Endothelial cell of umbilical vein (primary cell): ENCODE measurements at regions not wholly inside any gene's neighbourhood (a gene's known extent, or its start where the extent isn't known, plus 50 kb on each side); places are given as distances from the start of the nearest gene placed in this dataset.

ENCODE experiments used
- BruUV-seq: library from RNA; stranded (reverse); fragments of 400-500 nt; replicated peaks from 2 replicates; lab custom pipeline; 2021; lab: Mats Ljungman, UMichigan
- CTCF ChIA-PET: fragments of 300-600, 350-600 bp; sonication (Branson Sonifier 250); formaldehyde crosslinking; loops from one replicate; lab custom pipeline; 2021; ENCODE audit warnings: antibody characterized with exemption, inconsistent platforms; lab: Charles Lee
- POLR2A ChIA-PET: fragments of 300-600, 350-600 bp; sonication (Branson Sonifier 250); formaldehyde crosslinking; loops from one replicate; lab custom pipeline; 2021; ENCODE audit warnings: antibody characterized with exemption, inconsistent platforms; lab: Charles Lee
- DNase-seq: peaks from one replicate; pipeline ENCODE4 v3.0.0-alpha.2; 2011; ENCODE audit warnings: low read depth, low spot score
- FAIRE-seq: peaks from 2 replicates; lab custom pipeline; 2011; peaks lifted over from hg19 to GRCh38; lab: Jason Lieb, UNC
- H2AFZ ChIP-seq: 2 replicates; pipeline ENCODE4 v1.6.0; 2012; ENCODE audit warnings: low read depth, low read length, control low read depth, inconsistent platforms
- H3K27ac ChIP-seq: 2 replicates; pipeline ENCODE4 v1.5.1; 2011; ENCODE audit warnings: low read depth, mild to moderate bottlenecking, control low read depth, low read length, moderate library complexity; ENCODE audit not compliant: insufficient read depth
- H3K27me3 ChIP-seq, 2 experiments: 2 replicates each; pipeline versions ENCODE4 v1.6.0 to v1.6.1; 2011; ENCODE audit warnings: low read length in 2 of 2, mixed read lengths in 1 of 2; ENCODE audit not compliant: control insufficient read depth in 2 of 2, insufficient read depth in 2 of 2
- H3K36me3 ChIP-seq, 2 experiments: 2 replicates in 1 of 2; 3 replicates in 1 of 2; pipeline ENCODE4 v1.5.1; 2011; ENCODE audit warnings: low read length in 2 of 2, mild to moderate bottlenecking in 1 of 2, moderate library complexity in 1 of 2; ENCODE audit not compliant: control insufficient read depth in 2 of 2, insufficient read depth in 2 of 2; ENCODE audit errors: extremely low read depth in 1 of 2
- H3K4me1 ChIP-seq: 3 replicates; pipeline ENCODE4 v1.5.1; 2011; ENCODE audit warnings: mild to moderate bottlenecking, low read length; ENCODE audit not compliant: control insufficient read depth, insufficient read depth; ENCODE audit errors: extremely low read depth
- H3K4me2 ChIP-seq: 2 replicates; pipeline ENCODE4 v1.6.1; 2011; ENCODE audit warnings: low read length, control low read depth, mixed read lengths; ENCODE audit not compliant: insufficient read depth
- H3K4me3 ChIP-seq, 3 experiments: fragments of 200-600 bp in 1 of 3; sonication (generic), shearing (Covaris generic) in 1 of 3; replicated peaks in 1 of 3; 2 replicates each; pipeline ENCODE4 v1.5.1; 2011 to 2016; ENCODE audit warnings: control low read depth in 3 of 3, low read length in 3 of 3, mild to moderate bottlenecking in 2 of 3, inconsistent platforms in 1 of 3, low read depth in 1 of 3, moderate library complexity in 1 of 3; ENCODE audit not compliant: insufficient read depth in 1 of 3
- H3K79me2 ChIP-seq: 2 replicates; pipeline ENCODE4 v1.6.0; 2012; ENCODE audit warnings: low read length, inconsistent platforms; ENCODE audit not compliant: control insufficient read depth, insufficient read depth
- H3K9ac ChIP-seq: replicated peaks from 2 replicates; pipeline ENCODE3; 2011; ENCODE audit warnings: low read length, control low read depth; ENCODE audit not compliant: insufficient read depth; ENCODE audit errors: extremely low read depth
- H3K9me1 ChIP-seq: replicated peaks from 3 replicates; pipeline ENCODE4 v1.6.0; 2011; ENCODE audit warnings: mild to moderate bottlenecking, low read length; ENCODE audit not compliant: control insufficient read depth, insufficient read depth; ENCODE audit errors: extremely low read depth
- H3K9me3 ChIP-seq: replicated peaks from 2 replicates; pipeline ENCODE4 v1.5.1; 2012; ENCODE audit warnings: low read length, inconsistent platforms; ENCODE audit not compliant: control insufficient read depth, insufficient read depth
- H4K20me1 ChIP-seq: replicated peaks from 2 replicates; pipeline ENCODE3; 2011; ENCODE audit warnings: mild to moderate bottlenecking, low read length; ENCODE audit not compliant: control insufficient read depth, insufficient read depth; ENCODE audit errors: extremely low read depth
- CTCF ChIP-seq, 2 donors: IDR thresholded peaks; 1 replicate in 1 of 2; 2 replicates in 1 of 2; pipeline ENCODE4 v1.5.1; 2011; ENCODE audit warnings: low read length in 2 of 2, mild to moderate bottlenecking in 2 of 2, moderate library complexity in 2 of 2, control low read depth in 1 of 2, inconsistent platforms in 1 of 2, low read depth in 1 of 2; ENCODE audit not compliant: insufficient read depth in 1 of 2; ENCODE audit errors: extremely low read depth in 1 of 2
- EZH2 ChIP-seq: IDR thresholded peaks from 2 replicates; pipeline ENCODE4 v1.6.1; 2012; ENCODE audit warnings: borderline replicate concordance, low read depth, mild to moderate bottlenecking, moderate library complexity, low read length, inconsistent platforms; ENCODE audit not compliant: severe bottlenecking
- FOS ChIP-seq: IDR thresholded peaks from 2 replicates; pipeline ENCODE4 v1.6.1; 2011; ENCODE audit warnings: mild to moderate bottlenecking, low read length, moderate library complexity, borderline replicate concordance; ENCODE audit not compliant: insufficient read depth
- GATA2 ChIP-seq: IDR thresholded peaks from 2 replicates; pipeline ENCODE4 v1.7.0; 2011; ENCODE audit warnings: low read depth, mild to moderate bottlenecking, moderate library complexity, mixed read lengths, low read length; ENCODE audit not compliant: insufficient read length, insufficient read depth
- JUN ChIP-seq: IDR thresholded peaks from 2 replicates; pipeline ENCODE4 v1.6.1; 2011; ENCODE audit warnings: borderline replicate concordance, low read depth; ENCODE audit not compliant: insufficient read length, insufficient read depth
- MAX ChIP-seq: IDR thresholded peaks from 2 replicates; pipeline ENCODE4 v1.6.1; 2011; ENCODE audit not compliant: insufficient read depth, insufficient read length
- MYC ChIP-seq: IDR thresholded peaks from one replicate; pipeline ENCODE4 v1.6.1; 2011; ENCODE audit warnings: mild to moderate bottlenecking, low read depth, low read length
- POLR2A ChIP-seq: IDR thresholded peaks from 2 replicates; pipeline ENCODE4 v1.6.1; 2012; ENCODE audit warnings: low read depth, mild to moderate bottlenecking, control low read depth, low read length
- POLR2AphosphoS5 ChIP-seq: IDR thresholded peaks from 2 replicates; pipeline ENCODE4 v1.6.1; 2012; ENCODE audit warnings: low read depth, mild to moderate bottlenecking, control low read depth, low read length, moderate library complexity; ENCODE audit not compliant: insufficient read depth
- dilution Hi-C: fragments of 300-500 bp; cut with MboI; formaldehyde crosslinking; loops from one replicate; pipeline ENCODE4 v1.15.0; 2019; ENCODE audit warnings: low sequenced_read_pairs; ENCODE audit not compliant: extremely low pct_ligation_motif_present
- intact Hi-C: fragments of 100-400 bp; cut with micrococcal nuclease; formaldehyde crosslinking; loops from one replicate; pipeline ENCODE4 v1.10.0; 2022

GRCh38 chr10:78505657-78506056 is 472.0 kb downstream of the RPS24 start:
- Histone ChIP-seq H3K9me1 (no peaks in the 10 kb centered on the region), H3K27me3 (peaks cover 3 to 8% of the 10 kb centered on the region in 2 experiments), H2AFZ (no peak overlapping the region), H4K20me1 (no peaks in the 10 kb centered on the region), H3K4me1 (peaks cover 12% of the 10 kb centered on the region), H3K4me3 (no peak overlapping the region), H3K9ac (no peak overlapping the region), H3K9me3 (no peaks in the 10 kb centered on the region), H3K27ac (no peak overlapping the region), H3K36me3 (no peaks in the 10 kb centered on the region), H3K79me2 (no peaks in the 10 kb centered on the region), H3K4me2 (no peak overlapping the region)
- TF ChIP-seq JUN = no peak
- no peak for TF ChIP-seq CTCF (IDR thresholded peaks at IDR 0.05; ENCODE audit: extremely low read depth in 1 of 2, insufficient read depth in 1 of 2, low read depth in 1 of 2, low read length in 2 of 2)
- TF ChIP-seq POLR2A = no peak
- no peak for TF ChIP-seq GATA2
- ChIA-PET CTCF (no interaction called here), POLR2A (no interaction called here)
- DNase-seq = no peak
- dilution Hi-C loops = no loop called here
- no peak for FAIRE-seq
- intact Hi-C loops = no loop called here
- no TSS peak for BruUV-seq

DNA sequence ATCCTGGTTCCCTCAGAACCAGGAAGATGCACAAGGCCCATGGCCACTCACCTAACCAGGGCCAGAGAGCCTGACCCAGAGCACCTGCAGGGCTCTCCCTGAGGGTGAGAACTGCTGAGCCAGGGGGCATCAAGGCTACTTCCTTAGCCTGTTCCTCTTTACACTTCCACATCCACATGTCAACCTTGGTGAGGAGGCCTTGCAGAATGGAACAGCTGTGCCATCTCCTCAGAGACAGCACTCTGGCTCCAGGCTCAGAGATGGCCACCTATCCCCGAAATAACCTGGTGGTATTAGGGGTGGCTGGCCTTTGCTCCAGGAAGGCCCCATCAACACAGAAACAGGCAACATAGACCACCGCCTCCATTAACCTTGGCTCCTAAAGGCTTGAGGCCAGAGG is 473.0 kb downstream of the RPS24 start:
- intact Hi-C loops (no loop called here), dilution Hi-C loops (no loop called here)
- H3K9me1 ChIP-seq = no peaks in the 10 kb centered on the region
- no peaks in the 10 kb centered on the region for H3K9me3 ChIP-seq
- H3K4me1 ChIP-seq = peaks cover 11% of the 10 kb centered on the region
- FAIRE-seq (no peak), DNase-seq (no peak)
- no peaks in the 10 kb centered on the region for H3K79me2 ChIP-seq
- no peak overlapping the region for H3K27ac ChIP-seq
- H3K4me2 ChIP-seq = no peak overlapping the region
- CTCF ChIA-PET = no interaction called here
- H4K20me1 ChIP-seq = no peaks in the 10 kb centered on the region
- H3K4me3 ChIP-seq = no peak overlapping the region
- no peak overlapping the region for H3K9ac ChIP-seq
- TF ChIP-seq POLR2A (no peak), MAX (no peak), CTCF (IDR thresholded peaks at IDR 0.05; ENCODE audit: extremely low read depth in 1 of 2, insufficient read depth in 1 of 2, low read depth in 1 of 2, low read length in 2 of 2) (no peak), GATA2 (no peak), EZH2 (no peak), POLR2AphosphoS5 (no peak), MYC (no peak), FOS (no peak), JUN (no peak)
- H2AFZ ChIP-seq = no peak overlapping the region
- no peaks in the 10 kb centered on the region for H3K36me3 ChIP-seq
- H3K27me3 ChIP-seq = peaks cover 3 to 8% of the 10 kb centered on the region in 2 experiments
- BruUV-seq = no TSS peak
- POLR2A ChIA-PET = no interaction called here
